OCI-LY7 (cell line): ENCODE measurements at regions not wholly inside any gene's neighbourhood (a gene's known extent, or its start where the extent isn't known, plus 50 kb on each side); places are given as distances from the start of the nearest gene placed in this dataset.

Source experiments
- BruUV-seq: library from RNA; stranded (reverse); fragments of 400-500 nt; replicated peaks from 2 replicates; lab custom pipeline; 2021; lab: Mats Ljungman, UMichigan
- CTCF ChIA-PET: fragments of 300-600 bp; sonication (Branson Sonifier 250); formaldehyde crosslinking; loops from one replicate; lab custom pipeline; 2022; ENCODE audit warnings: antibody characterized with exemption; ENCODE audit not compliant: unreplicated experiment; lab: Charles Lee
- POLR2A ChIA-PET: fragments of 300-600 bp; sonication (Branson Sonifier 250); formaldehyde crosslinking; loops from one replicate; lab custom pipeline; 2022; ENCODE audit warnings: antibody characterized with exemption; lab: Charles Lee
- DNase-seq: peaks from one replicate; pipeline ENCODE4 v3.0.0-alpha.2; 2015; ENCODE audit warnings: low spot score
- H2AFZ ChIP-seq: fragments of 200-600 bp; sonication (generic), shearing (Covaris generic); 2 replicates; pipeline ENCODE4 v1.6.1; 2014; ENCODE audit warnings: mild to moderate bottlenecking, antibody characterized with exemption, low read length, moderate library complexity
- H3K27ac ChIP-seq: fragments of 200-600 bp; sonication (generic); 2 replicates; pipeline ENCODE4 v1.5.1; 2014; ENCODE audit warnings: mixed run types, low read depth, mild to moderate bottlenecking, moderate library complexity, low read length, inconsistent platforms; ENCODE audit not compliant: poor library complexity, severe bottlenecking
- H3K36me3 ChIP-seq: fragments of 200-600 bp; sonication (generic); 2 replicates; pipeline ENCODE4 v1.6.1; 2014; ENCODE audit warnings: mild to moderate bottlenecking, antibody characterized with exemption, low read length, moderate library complexity, mixed read lengths; ENCODE audit not compliant: insufficient read depth
- H3K4me1 ChIP-seq: fragments of 200-600 bp; sonication (generic); 2 replicates; pipeline ENCODE4 v1.5.1; 2014; ENCODE audit warnings: mild to moderate bottlenecking, low read length; ENCODE audit not compliant: insufficient read depth, poor library complexity, severe bottlenecking
- H3K4me2 ChIP-seq: fragments of 200-600 bp; sonication (generic); 2 replicates; pipeline ENCODE4 v1.6.1; 2014; ENCODE audit warnings: mild to moderate bottlenecking, low read length
- H3K4me3 ChIP-seq: fragments of 200-600 bp; sonication (generic); 2 replicates; pipeline ENCODE4 v1.5.1; 2014; ENCODE audit warnings: mild to moderate bottlenecking, low read depth, low read length; ENCODE audit not compliant: poor library complexity, severe bottlenecking
- H3K79me2 ChIP-seq: fragments of 200-600 bp; sonication (generic); 2 replicates; pipeline ENCODE4 v1.6.1; 2016; ENCODE audit warnings: low read depth, mild to moderate bottlenecking, low read length, moderate library complexity, mixed read lengths; ENCODE audit not compliant: insufficient read depth
- H3K9me2 ChIP-seq: fragments of 200-600 bp; sonication (generic); 2 replicates; pipeline ENCODE4 v1.6.1; 2016; ENCODE audit warnings: mild to moderate bottlenecking, low read length, mixed read lengths; ENCODE audit not compliant: insufficient read depth
- H3K9me3 ChIP-seq: fragments of 200-600 bp; sonication (generic); 2 replicates; pipeline ENCODE4 v1.6.1; 2014; ENCODE audit warnings: mild to moderate bottlenecking, mixed run types, low read length, mixed read lengths
- H4K20me1 ChIP-seq: fragments of 200-600 bp; sonication (generic); 2 replicates; pipeline ENCODE4 v1.6.1; 2014; ENCODE audit warnings: mild to moderate bottlenecking, antibody characterized with exemption, low read length, moderate library complexity, mixed read lengths; ENCODE audit not compliant: insufficient read depth
- EZH2phosphoT487 ChIP-seq: fragments of 200-600 bp; sonication (generic); IDR thresholded peaks from 2 replicates; pipeline ENCODE4 v1.6.1; 2018; ENCODE audit warnings: low read depth, borderline replicate concordance, mild to moderate bottlenecking, mixed run types, antibody characterized with exemption, low read length, moderate library complexity, mixed read lengths
- intact Hi-C: fragments of 100-400 bp; cut with micrococcal nuclease; formaldehyde crosslinking; loops from one replicate; pipeline ENCODE4 v1.10.0; 2022; ENCODE audit not compliant: unreplicated experiment
- TF ChIP-seq, protein P1 (sequence below): fragments of 200-600 bp; sonication (generic); conservative IDR thresholded peaks from 2 replicates; pipeline ENCODE4 v1.5.1; 2014; ENCODE audit warnings: mild to moderate bottlenecking, antibody characterized with exemption, low read length, moderate library complexity, mixed read lengths

- no peak overlapping the region for H3K4me3 ChIP-seq
- no peaks in the 10 kb centered on the region for H3K36me3 ChIP-seq
- H3K9me2 ChIP-seq: no peaks in the 10 kb centered on the region
- TF ChIP-seq, protein P1, sequence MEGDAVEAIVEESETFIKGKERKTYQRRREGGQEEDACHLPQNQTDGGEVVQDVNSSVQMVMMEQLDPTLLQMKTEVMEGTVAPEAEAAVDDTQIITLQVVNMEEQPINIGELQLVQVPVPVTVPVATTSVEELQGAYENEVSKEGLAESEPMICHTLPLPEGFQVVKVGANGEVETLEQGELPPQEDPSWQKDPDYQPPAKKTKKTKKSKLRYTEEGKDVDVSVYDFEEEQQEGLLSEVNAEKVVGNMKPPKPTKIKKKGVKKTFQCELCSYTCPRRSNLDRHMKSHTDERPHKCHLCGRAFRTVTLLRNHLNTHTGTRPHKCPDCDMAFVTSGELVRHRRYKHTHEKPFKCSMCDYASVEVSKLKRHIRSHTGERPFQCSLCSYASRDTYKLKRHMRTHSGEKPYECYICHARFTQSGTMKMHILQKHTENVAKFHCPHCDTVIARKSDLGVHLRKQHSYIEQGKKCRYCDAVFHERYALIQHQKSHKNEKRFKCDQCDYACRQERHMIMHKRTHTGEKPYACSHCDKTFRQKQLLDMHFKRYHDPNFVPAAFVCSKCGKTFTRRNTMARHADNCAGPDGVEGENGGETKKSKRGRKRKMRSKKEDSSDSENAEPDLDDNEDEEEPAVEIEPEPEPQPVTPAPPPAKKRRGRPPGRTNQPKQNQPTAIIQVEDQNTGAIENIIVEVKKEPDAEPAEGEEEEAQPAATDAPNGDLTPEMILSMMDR: no peak
- no peaks in the 10 kb centered on the region for H3K9me3 ChIP-seq
- H3K4me2 ChIP-seq: no peak overlapping the region
- intact Hi-C loops: no loop called here
- ChIA-PET POLR2A (interaction anchor here (0.7 kb wide), 5 partner anchors 23 to 1306 kb away, joined by 3 to 7 read pairs (median 4); no protein-coding TSS in a partner anchor), CTCF (no interaction called here)
- no peak overlapping the region for H3K27ac ChIP-seq
- no peaks in the 10 kb centered on the region for H3K4me1 ChIP-seq
- DNase-seq: no peak
- no TSS peak for BruUV-seq
- no peaks in the 10 kb centered on the region for H3K79me2 ChIP-seq
- H2AFZ ChIP-seq: no peak overlapping the region
- no peaks in the 10 kb centered on the region for H4K20me1 ChIP-seq
These were observed 187.1 kb upstream of the CDKN3 start for GRCh38 chr14:54209511-54210250.

- intact Hi-C loops: no loop called here
- no peak overlapping the region for H3K4me2 ChIP-seq
- no peaks in the 10 kb centered on the region for H3K4me1 ChIP-seq
- no peaks in the 10 kb centered on the region for H3K36me3 ChIP-seq
- ChIA-PET CTCF (no interaction called here), POLR2A (no interaction called here)
- H3K27ac ChIP-seq: no peak overlapping the region
- no TSS peak for BruUV-seq
- H3K79me2 ChIP-seq: no peaks in the 10 kb centered on the region
- no peak for DNase-seq
- no peaks in the 10 kb centered on the region for H4K20me1 ChIP-seq
- H3K4me3 ChIP-seq: no peak overlapping the region
- H3K9me3 ChIP-seq: no peaks in the 10 kb centered on the region
- no peak for TF ChIP-seq EZH2phosphoT487
- TF ChIP-seq, protein P1: no peak
- no peaks in the 10 kb centered on the region for H3K9me2 ChIP-seq
- no peak overlapping the region for H2AFZ ChIP-seq
These were observed 185.1 kb upstream of the CDKN3 start for GRCh38 chr14:54211551-54212308.

DNA sequence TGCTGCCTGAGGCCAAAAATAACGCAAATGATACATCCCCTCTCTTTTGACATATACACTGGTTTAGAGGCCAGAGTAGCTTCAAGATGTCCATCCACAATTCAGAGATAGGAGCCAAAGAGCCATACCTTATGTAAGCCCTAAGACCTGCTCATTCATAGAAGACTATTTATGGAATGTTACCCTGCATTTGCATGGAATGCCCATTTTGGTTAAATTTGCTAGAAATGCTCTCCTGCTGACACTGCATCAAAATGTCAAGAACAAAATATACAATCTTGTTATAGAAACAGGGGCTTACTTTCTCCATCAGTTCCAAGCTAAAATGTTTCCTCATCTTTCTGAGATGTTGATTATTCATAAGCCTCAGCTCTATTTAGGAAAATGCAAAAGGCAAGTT lies 183.3 kb upstream of the CDKN3 start:
- TF ChIP-seq, protein P1: no peak
- no peak for TF ChIP-seq EZH2phosphoT487
- CTCF ChIA-PET: no interaction called here
- Histone ChIP-seq H4K20me1 (no peaks in the 10 kb centered on the region), H3K79me2 (no peaks in the 10 kb centered on the region), H3K27ac (no peak overlapping the region), H3K9me2 (no peaks in the 10 kb centered on the region), H2AFZ (no peak overlapping the region), H3K36me3 (no peaks in the 10 kb centered on the region), H3K4me1 (no peaks in the 10 kb centered on the region), H3K4me2 (no peak overlapping the region), H3K4me3 (no peak overlapping the region), H3K9me3 (no peaks in the 10 kb centered on the region)
- no TSS peak for BruUV-seq
- intact Hi-C loops: no loop called here
- POLR2A ChIA-PET: interaction anchor here (0.6 kb wide), 1 partner anchor 263 kb away, joined by 3 read pairs; no protein-coding TSS in a partner anchor
- DNase-seq: no peak
